ENCODE measurements at regions not wholly inside any gene's neighbourhood (a gene's known extent, or its start where the extent isn't known, plus 50 kb on each side); places are given as distances from the start of the nearest gene placed in this dataset.

DNA sequence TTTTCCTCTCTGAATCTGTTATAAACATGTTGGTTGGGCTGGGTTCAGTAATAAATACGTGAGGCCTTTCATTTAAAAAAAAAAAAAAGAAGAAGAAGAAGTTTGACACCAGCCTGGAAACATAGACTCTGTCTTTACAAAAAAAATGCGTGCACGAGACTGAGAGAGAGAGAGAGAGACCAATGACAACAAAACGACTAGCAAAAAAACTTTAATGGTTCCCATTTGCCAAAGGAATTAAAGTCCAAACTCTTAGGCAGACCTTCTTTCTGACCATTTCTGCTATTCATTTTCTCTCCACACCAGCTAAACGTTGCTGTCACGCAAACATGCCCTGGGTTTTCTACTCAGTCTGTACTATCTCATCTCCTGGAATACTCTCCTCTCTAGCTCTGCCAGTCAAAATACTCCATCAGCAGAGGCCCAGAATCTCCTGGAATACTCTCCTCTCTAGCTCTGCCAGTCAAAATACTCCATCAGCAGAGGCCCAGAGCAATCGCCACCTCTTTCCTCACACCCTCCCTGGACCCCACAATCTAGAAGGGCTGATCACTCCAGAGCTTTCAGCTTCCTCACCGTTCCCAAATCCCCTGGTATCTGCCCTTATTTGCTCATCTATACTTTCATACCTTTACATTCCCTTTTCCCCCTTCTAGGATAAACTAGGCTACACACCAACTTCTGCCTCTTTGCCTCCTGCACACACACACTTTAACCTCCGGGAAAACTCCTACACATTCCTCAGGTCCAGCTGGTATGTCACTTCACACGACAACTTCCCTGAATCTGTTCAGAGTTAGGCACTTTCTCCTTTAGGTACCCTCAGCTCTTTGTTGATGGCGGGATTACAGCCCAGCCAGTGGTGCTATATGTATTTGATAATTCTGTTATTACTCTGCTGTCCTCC lies 100.0 kb downstream of the CDC7 start:
- peaks cover 26% of the 10 kb centered on the region for H3K4me1 Mint-ChIP-seq (ENCODE audit: unreplicated experiment)
- no peaks in the 10 kb centered on the region for H3K9me3 Mint-ChIP-seq
- H3K27ac Mint-ChIP-seq, result no peak overlapping the region
- DNase-seq (ENCODE audit: extremely low spot score, unreplicated experiment), result no peak
- TF ChIP-seq, protein P1, sequence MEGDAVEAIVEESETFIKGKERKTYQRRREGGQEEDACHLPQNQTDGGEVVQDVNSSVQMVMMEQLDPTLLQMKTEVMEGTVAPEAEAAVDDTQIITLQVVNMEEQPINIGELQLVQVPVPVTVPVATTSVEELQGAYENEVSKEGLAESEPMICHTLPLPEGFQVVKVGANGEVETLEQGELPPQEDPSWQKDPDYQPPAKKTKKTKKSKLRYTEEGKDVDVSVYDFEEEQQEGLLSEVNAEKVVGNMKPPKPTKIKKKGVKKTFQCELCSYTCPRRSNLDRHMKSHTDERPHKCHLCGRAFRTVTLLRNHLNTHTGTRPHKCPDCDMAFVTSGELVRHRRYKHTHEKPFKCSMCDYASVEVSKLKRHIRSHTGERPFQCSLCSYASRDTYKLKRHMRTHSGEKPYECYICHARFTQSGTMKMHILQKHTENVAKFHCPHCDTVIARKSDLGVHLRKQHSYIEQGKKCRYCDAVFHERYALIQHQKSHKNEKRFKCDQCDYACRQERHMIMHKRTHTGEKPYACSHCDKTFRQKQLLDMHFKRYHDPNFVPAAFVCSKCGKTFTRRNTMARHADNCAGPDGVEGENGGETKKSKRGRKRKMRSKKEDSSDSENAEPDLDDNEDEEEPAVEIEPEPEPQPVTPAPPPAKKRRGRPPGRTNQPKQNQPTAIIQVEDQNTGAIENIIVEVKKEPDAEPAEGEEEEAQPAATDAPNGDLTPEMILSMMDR (conservative IDR thresholded peaks at IDR 0.05), result no peak
- H3K27me3 Mint-ChIP-seq, result no peaks in the 10 kb centered on the region
- H3K4me3 Mint-ChIP-seq, result no peak overlapping the region
- no peaks in the 10 kb centered on the region for H3K36me3 Mint-ChIP-seq

DNA sequence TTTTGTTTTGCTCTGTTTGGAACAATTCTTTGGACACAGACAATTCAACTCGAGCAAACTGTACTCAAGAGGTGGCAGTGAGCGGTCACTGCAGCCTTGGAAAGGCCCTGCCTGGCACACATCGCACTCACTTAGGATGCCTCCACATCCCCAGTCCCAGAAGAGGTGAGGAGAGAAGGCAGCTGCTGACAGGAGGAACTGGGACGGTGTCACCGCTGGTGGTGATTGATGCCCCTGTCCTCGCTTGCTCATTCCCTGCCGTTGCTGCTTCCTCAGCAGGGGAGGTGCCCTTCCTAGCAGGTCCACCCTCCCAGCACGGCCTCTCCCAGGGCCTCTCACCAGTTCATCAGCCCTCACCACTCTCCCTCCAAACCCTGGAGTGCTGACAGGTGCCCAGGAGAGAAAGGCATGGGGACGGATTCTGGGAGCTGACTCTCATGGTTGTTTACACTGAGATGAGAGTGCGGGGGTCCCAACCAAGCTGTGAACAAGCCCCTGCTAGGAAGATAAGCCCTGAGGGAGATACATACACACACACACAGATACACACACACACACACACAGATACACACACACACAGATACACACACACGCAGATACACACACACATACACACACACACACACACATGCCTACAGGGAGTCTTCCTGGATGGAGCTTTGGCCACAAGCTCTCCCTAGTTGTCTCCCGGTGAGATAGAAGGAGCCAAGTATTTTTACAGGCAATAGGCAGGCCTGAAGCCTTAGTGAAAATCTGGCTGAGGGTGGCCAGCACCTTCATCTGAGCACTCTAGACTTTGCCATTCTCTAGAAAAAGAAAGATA lies 101.1 kb downstream of the CDC7 start:
- no peaks in the 10 kb centered on the region for H3K27me3 Mint-ChIP-seq
- no peaks in the 10 kb centered on the region for H3K36me3 Mint-ChIP-seq
- H3K9me3 Mint-ChIP-seq, result no peaks in the 10 kb centered on the region
- peak overlapping the region; percentile 72 for H3K27ac Mint-ChIP-seq
- no peak overlapping the region for H3K4me3 Mint-ChIP-seq
- peaks cover 26% of the 10 kb centered on the region for H3K4me1 Mint-ChIP-seq (ENCODE audit: unreplicated experiment)
- no peak for DNase-seq (ENCODE audit: extremely low spot score, unreplicated experiment)
- TF ChIP-seq, protein P1 (conservative IDR thresholded peaks at IDR 0.05), result no peak

DNA sequence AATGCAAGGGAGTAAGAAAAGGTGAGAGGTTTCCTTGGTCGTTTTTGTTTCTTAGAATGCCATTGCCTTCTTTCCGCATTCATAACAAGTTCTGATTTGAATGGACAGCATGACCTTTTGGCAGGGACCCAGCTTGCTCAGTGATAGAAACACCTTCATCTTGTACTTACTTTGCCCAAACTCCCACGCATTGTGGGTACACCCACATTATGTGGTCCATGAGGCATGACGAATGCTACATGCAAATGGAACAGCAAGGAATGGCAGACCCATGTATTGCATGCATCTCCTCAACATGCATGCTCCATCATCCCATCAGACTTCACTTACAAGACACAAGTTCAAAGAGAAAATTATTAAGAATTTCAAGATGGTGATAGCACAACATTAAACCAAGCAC lies 102.8 kb downstream of the CDC7 start:
- no peak for DNase-seq (ENCODE audit: extremely low spot score, unreplicated experiment)
- no peaks in the 10 kb centered on the region for H3K27me3 Mint-ChIP-seq
- peaks cover 26% of the 10 kb centered on the region for H3K4me1 Mint-ChIP-seq (ENCODE audit: unreplicated experiment)
- no peak overlapping the region for H3K4me3 Mint-ChIP-seq
- TF ChIP-seq, protein P1 (conservative IDR thresholded peaks at IDR 0.05), result no peak
- peaks cover 9% of the 10 kb centered on the region for H3K9me3 Mint-ChIP-seq
- peaks cover 4% of the 10 kb centered on the region for H3K36me3 Mint-ChIP-seq
- H3K27ac Mint-ChIP-seq, result no peak overlapping the region

DNA sequence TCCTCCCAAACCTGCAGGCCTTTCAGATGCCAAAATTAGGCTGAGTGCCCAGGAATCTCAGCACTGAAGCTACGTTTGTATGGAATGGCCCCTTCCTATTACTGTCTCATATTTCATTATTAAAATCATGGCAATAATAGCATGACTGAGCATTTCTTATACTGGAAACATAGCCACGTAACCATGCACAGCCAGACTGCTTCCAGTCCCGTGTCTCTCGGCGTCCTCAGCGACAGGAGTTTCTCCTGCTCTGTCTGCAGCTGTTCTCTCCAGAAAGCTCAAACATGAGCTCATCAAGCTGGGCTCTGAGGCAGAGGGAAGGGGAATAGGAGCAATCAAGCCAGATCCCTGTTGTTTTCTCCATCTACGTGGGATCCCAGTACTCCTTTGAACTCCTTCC lies 104.0 kb downstream of the CDC7 start:
- DNase-seq (ENCODE audit: extremely low spot score, unreplicated experiment), result no peak
- peak overlapping the region; percentile 52 for H3K27ac Mint-ChIP-seq
- TF ChIP-seq, protein P1 (conservative IDR thresholded peaks at IDR 0.05), result no peak
- no peak overlapping the region for H3K4me3 Mint-ChIP-seq
- H3K4me1 Mint-ChIP-seq (ENCODE audit: unreplicated experiment), result peaks cover 26% of the 10 kb centered on the region
- no peaks in the 10 kb centered on the region for H3K27me3 Mint-ChIP-seq
- peaks cover 4% of the 10 kb centered on the region for H3K36me3 Mint-ChIP-seq
- peaks cover 10% of the 10 kb centered on the region for H3K9me3 Mint-ChIP-seq

DNA sequence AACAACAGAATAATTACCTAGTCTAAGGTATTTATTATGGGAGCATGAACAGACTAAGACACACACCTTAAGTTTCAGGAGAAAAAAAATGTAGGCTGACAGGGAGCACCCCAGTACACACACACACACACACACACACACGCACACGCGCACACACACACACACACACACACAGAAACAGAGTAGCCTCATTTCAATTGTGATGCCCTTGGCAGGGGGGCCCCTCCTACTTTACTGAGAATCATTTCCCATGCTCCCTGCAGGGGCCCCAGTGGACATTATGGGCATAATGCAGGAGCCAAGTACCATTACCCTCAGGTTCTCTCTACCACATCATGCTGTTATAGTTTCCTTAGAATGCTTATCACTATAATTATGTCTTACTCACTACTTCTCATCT lies 104.9 kb downstream of the CDC7 start:
- no peak for DNase-seq (ENCODE audit: extremely low spot score, unreplicated experiment)
- TF ChIP-seq, protein P1 (conservative IDR thresholded peaks at IDR 0.05), result no peak
- Mint-ChIP-seq H3K27me3 (no peaks in the 10 kb centered on the region), H3K9me3 (peaks cover 10% of the 10 kb centered on the region), H3K4me1 (ENCODE audit: unreplicated experiment) (peaks cover 26% of the 10 kb centered on the region), H3K4me3 (no peak overlapping the region), H3K27ac (no peak overlapping the region), H3K36me3 (peaks cover 4% of the 10 kb centered on the region)
